HL-60 (cell line): ENCODE measurements at regions not wholly inside any gene's neighbourhood (a gene's known extent, or its start where the extent isn't known, plus 50 kb on each side); places are given as distances from the start of the nearest gene placed in this dataset.

Experiments
- DNase-seq, 2 experiments: peaks; one replicate each; pipeline ENCODE4 v3.0.0-alpha.2; 2010 to 2020; ENCODE audit warnings: low read depth in 1 of 2, low spot score in 1 of 2
- H3K27ac ChIP-seq: fragments of 250-450 bp; sonication (Bioruptor Pico); replicated peaks from 2 replicates; pipeline ENCODE4 v1.5.1; 2020; ENCODE audit warnings: mild to moderate bottlenecking, moderate library complexity
- H3K27me3 ChIP-seq: fragments of 250-450 bp; sonication (Bioruptor Pico); 2 replicates; pipeline ENCODE4 v1.5.1; 2021; ENCODE audit warnings: mild to moderate bottlenecking, moderate library complexity; ENCODE audit not compliant: insufficient read depth, poor library complexity, severe bottlenecking
- H3K4me3 ChIP-seq: replicated peaks from 2 replicates; pipeline ENCODE4 v1.5.1; 2011; ENCODE audit warnings: mild to moderate bottlenecking, control low read depth, low read length; ENCODE audit not compliant: insufficient read depth
- GABPA ChIP-seq: IDR thresholded peaks from 2 replicates; pipeline ENCODE4 v1.6.1; 2012; ENCODE audit warnings: low read depth
- POLR2AphosphoS5 ChIP-seq: IDR thresholded peaks from 2 replicates; pipeline ENCODE4 v1.6.1; 2012; ENCODE audit warnings: low read depth
- SPI1 ChIP-seq: IDR thresholded peaks from 2 replicates; pipeline ENCODE4 v1.6.1; 2012; ENCODE audit warnings: low read depth, mild to moderate bottlenecking, borderline replicate concordance
- TF ChIP-seq, protein P1 (sequence below): IDR thresholded peaks from one replicate; pipeline ENCODE4 v1.5.1; 2011; ENCODE audit warnings: low read length, control low read depth, inconsistent platforms; ENCODE audit not compliant: insufficient read depth
- TF ChIP-seq, protein P2 (sequence below): IDR thresholded peaks from 2 replicates; pipeline ENCODE4 v1.6.1; 2012; ENCODE audit warnings: low read depth; ENCODE audit not compliant: insufficient replicate concordance

DNA sequence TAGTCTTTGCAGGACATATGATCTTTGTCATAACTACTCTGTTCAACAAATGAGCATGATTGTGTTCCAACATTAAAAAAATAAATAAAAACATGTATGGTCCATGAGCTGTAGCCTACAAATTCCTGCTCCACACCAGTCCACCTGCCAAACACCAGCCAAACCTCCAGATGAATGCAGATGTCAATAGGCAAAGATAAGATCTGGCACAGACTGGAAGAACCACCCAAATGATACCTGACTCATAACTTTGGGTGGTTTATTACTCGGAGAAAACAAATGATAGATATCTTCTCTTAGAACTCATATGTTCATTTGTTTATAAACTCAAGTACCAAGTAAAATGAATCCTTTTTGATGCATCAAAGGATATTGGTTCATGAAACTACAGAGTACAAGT, 425.1 kb downstream of the GBA3 start:
- Histone ChIP-seq H3K27me3 (no peaks in the 10 kb centered on the region), H3K27ac (no peak overlapping the region), H3K4me3 (no peak overlapping the region)
- DNase-seq, result no peak
- TF ChIP-seq POLR2AphosphoS5, result no peak
- TF ChIP-seq SPI1, result no peak
- no peak for TF ChIP-seq GABPA
- TF ChIP-seq, protein P1, sequence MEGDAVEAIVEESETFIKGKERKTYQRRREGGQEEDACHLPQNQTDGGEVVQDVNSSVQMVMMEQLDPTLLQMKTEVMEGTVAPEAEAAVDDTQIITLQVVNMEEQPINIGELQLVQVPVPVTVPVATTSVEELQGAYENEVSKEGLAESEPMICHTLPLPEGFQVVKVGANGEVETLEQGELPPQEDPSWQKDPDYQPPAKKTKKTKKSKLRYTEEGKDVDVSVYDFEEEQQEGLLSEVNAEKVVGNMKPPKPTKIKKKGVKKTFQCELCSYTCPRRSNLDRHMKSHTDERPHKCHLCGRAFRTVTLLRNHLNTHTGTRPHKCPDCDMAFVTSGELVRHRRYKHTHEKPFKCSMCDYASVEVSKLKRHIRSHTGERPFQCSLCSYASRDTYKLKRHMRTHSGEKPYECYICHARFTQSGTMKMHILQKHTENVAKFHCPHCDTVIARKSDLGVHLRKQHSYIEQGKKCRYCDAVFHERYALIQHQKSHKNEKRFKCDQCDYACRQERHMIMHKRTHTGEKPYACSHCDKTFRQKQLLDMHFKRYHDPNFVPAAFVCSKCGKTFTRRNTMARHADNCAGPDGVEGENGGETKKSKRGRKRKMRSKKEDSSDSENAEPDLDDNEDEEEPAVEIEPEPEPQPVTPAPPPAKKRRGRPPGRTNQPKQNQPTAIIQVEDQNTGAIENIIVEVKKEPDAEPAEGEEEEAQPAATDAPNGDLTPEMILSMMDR, result no peak
- TF ChIP-seq, protein P2, sequence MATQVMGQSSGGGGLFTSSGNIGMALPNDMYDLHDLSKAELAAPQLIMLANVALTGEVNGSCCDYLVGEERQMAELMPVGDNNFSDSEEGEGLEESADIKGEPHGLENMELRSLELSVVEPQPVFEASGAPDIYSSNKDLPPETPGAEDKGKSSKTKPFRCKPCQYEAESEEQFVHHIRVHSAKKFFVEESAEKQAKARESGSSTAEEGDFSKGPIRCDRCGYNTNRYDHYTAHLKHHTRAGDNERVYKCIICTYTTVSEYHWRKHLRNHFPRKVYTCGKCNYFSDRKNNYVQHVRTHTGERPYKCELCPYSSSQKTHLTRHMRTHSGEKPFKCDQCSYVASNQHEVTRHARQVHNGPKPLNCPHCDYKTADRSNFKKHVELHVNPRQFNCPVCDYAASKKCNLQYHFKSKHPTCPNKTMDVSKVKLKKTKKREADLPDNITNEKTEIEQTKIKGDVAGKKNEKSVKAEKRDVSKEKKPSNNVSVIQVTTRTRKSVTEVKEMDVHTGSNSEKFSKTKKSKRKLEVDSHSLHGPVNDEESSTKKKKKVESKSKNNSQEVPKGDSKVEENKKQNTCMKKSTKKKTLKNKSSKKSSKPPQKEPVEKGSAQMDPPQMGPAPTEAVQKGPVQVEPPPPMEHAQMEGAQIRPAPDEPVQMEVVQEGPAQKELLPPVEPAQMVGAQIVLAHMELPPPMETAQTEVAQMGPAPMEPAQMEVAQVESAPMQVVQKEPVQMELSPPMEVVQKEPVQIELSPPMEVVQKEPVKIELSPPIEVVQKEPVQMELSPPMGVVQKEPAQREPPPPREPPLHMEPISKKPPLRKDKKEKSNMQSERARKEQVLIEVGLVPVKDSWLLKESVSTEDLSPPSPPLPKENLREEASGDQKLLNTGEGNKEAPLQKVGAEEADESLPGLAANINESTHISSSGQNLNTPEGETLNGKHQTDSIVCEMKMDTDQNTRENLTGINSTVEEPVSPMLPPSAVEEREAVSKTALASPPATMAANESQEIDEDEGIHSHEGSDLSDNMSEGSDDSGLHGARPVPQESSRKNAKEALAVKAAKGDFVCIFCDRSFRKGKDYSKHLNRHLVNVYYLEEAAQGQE, result no peak

DNA sequence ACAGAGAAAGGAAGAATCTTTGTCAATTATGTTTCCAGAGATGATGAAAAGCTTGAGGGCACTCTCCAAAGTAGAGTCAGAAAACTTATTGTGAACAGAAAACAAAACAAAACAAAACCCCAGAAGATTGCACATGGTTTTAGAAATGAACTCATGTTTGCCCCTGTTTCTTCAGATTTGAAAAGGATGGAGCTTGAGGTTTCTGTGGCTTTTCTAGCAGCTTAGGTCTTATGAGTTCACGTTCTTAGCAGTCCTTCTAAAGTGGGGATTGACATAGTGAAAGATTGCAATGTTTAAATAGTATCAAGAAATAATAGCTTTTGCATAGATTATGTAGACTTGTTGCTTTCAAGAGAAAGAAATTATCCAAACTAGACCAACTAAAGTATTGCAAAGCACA, 421.8 kb downstream of the GBA3 start:
- Histone ChIP-seq H3K4me3 (no peak overlapping the region), H3K27ac (no peak overlapping the region), H3K27me3 (no peaks in the 10 kb centered on the region)
- no peak for TF ChIP-seq POLR2AphosphoS5
- TF ChIP-seq, protein P1, result no peak
- TF ChIP-seq GABPA, result no peak
- TF ChIP-seq, protein P2, result no peak
- TF ChIP-seq SPI1, result no peak
- no peak for DNase-seq

DNA sequence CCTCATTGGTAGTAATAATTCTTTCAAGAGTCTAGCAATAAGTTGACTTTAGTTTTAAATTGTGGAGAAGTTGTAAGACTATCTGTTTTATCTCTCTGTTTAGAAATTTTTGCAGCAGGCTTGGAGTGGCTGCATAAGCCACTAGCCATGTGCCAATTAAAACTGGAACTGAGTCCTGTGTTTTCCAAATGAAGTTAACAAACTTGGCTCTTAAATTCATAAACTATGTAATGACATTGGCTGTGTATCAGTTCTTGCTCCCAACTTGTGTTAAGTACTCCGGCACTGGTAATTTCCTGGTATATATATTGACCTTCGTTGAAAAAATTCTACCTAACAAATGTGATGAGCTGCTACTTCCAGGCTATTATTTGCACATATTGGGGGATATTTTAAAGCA, 420.4 kb downstream of the GBA3 start:
- TF ChIP-seq, protein P2, result no peak
- TF ChIP-seq POLR2AphosphoS5, result no peak
- TF ChIP-seq, protein P1, result no peak
- TF ChIP-seq SPI1, result no peak
- no peak for TF ChIP-seq GABPA
- Histone ChIP-seq H3K4me3 (no peak overlapping the region), H3K27me3 (no peaks in the 10 kb centered on the region), H3K27ac (no peak overlapping the region)
- DNase-seq, result no peak
